Neural cell (in vitro differentiated cells): ENCODE measurements at regions not wholly inside any gene's neighbourhood (a gene's known extent, or its start where the extent isn't known, plus 50 kb on each side); places are given as distances from the start of the nearest gene placed in this dataset.

Experiments
- H2AFZ ChIP-seq: fragments of 200-600, 300-800 bp; sonication (generic), shearing (Covaris generic); 2 replicates; pipeline ENCODE4 v1.6.0; 2014; ENCODE audit warnings: low read depth, mild to moderate bottlenecking, antibody characterized with exemption, low read length, moderate library complexity
- H3F3A ChIP-seq: fragments of 200-600 bp; shearing (Covaris generic); 2 replicates; pipeline ENCODE4 v1.6.1; 2016; ENCODE audit warnings: mild to moderate bottlenecking, moderate library complexity, mixed read lengths, antibody characterized with exemption, low read length; ENCODE audit not compliant: insufficient read depth, poor library complexity, severe bottlenecking
- H3K27ac ChIP-seq: fragments of 200-600, 300-800 bp; sonication (generic), shearing (Covaris generic); 2 replicates; pipeline ENCODE4 v1.5.1; 2014; ENCODE audit warnings: mild to moderate bottlenecking, low read length, moderate library complexity
- H3K27me3 ChIP-seq: fragments of 300-800, 200-600 bp; sonication (generic), shearing (Covaris generic); 2 replicates; pipeline ENCODE4 v1.6.0; 2014; ENCODE audit warnings: mild to moderate bottlenecking, low read depth, low read length, moderate library complexity; ENCODE audit not compliant: insufficient read depth
- H3K36me3 ChIP-seq: fragments of 300-800, 200-600 bp; sonication (generic), shearing (Covaris generic); 2 replicates; pipeline ENCODE4 v1.5.1; 2014; ENCODE audit warnings: mild to moderate bottlenecking, antibody characterized with exemption, low read length, moderate library complexity; ENCODE audit not compliant: insufficient read depth
- H3K4me2 ChIP-seq: fragments of 300-800, 200-600 bp; sonication (generic), shearing (Covaris generic); 2 replicates; pipeline ENCODE4 v1.6.0; 2014; ENCODE audit warnings: mild to moderate bottlenecking, low read length
- H3K4me3 ChIP-seq: fragments of 300-800, 200-600 bp; sonication (generic), shearing (Covaris generic); 2 replicates; pipeline ENCODE4 v1.5.1; 2014; ENCODE audit warnings: mild to moderate bottlenecking, low read length, moderate library complexity
- H3K79me2 ChIP-seq: fragments of 200-600 bp; shearing (Covaris generic); replicated peaks from 2 replicates; pipeline ENCODE4 v1.6.0; 2014; ENCODE audit warnings: mild to moderate bottlenecking, low read length, moderate library complexity; ENCODE audit not compliant: insufficient read depth
- H3K9ac ChIP-seq: fragments of 300-800, 200-600 bp; sonication (generic), shearing (Covaris generic); 2 replicates; pipeline ENCODE4 v1.6.1; 2016; ENCODE audit warnings: mild to moderate bottlenecking, low read length, mixed read lengths
- H3K9me2 ChIP-seq: fragments of 200-600 bp; shearing (Covaris generic); 2 replicates; pipeline ENCODE4 v1.6.1; 2016; ENCODE audit warnings: mild to moderate bottlenecking, low read length, mixed read lengths; ENCODE audit not compliant: insufficient read depth
- H3K9me3 ChIP-seq: fragments of 200-600, 300-800 bp; sonication (generic), shearing (Covaris generic); 2 replicates; pipeline ENCODE4 v1.6.1; 2016; ENCODE audit warnings: mild to moderate bottlenecking, mixed run types, low read length, moderate library complexity, mixed read lengths
- H4K20me1 ChIP-seq: fragments of 200-600 bp; shearing (Covaris generic); 2 replicates; pipeline ENCODE4 v1.6.1; 2016; ENCODE audit warnings: mild to moderate bottlenecking, mixed run types; ENCODE audit not compliant: insufficient read depth
- EP300 ChIP-seq: fragments of 450-650 bp; conservative IDR thresholded peaks from 2 replicates; pipeline ENCODE4 v1.6.1; 2014; ENCODE audit warnings: antibody characterized with exemption, mild to moderate bottlenecking, moderate library complexity; ENCODE audit not compliant: poor library complexity, severe bottlenecking
- EZH2 ChIP-seq: fragments of 200-600, 300-800 bp; shearing (Covaris generic), sonication (generic); IDR thresholded peaks from 2 replicates; pipeline ENCODE4 v1.6.1; 2014; ENCODE audit warnings: antibody characterized with exemption, low read length, borderline replicate concordance, mild to moderate bottlenecking; ENCODE audit not compliant: insufficient read depth, poor library complexity, severe bottlenecking
- MXI1 ChIP-seq: fragments of 450-650 bp; conservative IDR thresholded peaks from 2 replicates; pipeline ENCODE4 v1.6.1; 2014; ENCODE audit warnings: antibody characterized with exemption, mild to moderate bottlenecking; ENCODE audit not compliant: poor library complexity, severe bottlenecking
- POLR2AphosphoS5 ChIP-seq: IDR thresholded peaks from 2 replicates; pipeline ENCODE4 v1.6.1; 2012
- RAD21 ChIP-seq: fragments of 450-650 bp; conservative IDR thresholded peaks from 2 replicates; pipeline ENCODE4 v1.6.1; 2014; ENCODE audit warnings: antibody characterized with exemption, mild to moderate bottlenecking, moderate library complexity
- REST ChIP-seq: IDR thresholded peaks from 2 replicates; pipeline ENCODE4 v1.6.1; 2012; ENCODE audit warnings: borderline replicate concordance
- SMC3 ChIP-seq: fragments of 450-650 bp; conservative IDR thresholded peaks from 2 replicates; pipeline ENCODE4 v1.6.1; 2014; ENCODE audit warnings: antibody characterized with exemption, mild to moderate bottlenecking, moderate library complexity; ENCODE audit not compliant: poor library complexity
- TAF1 ChIP-seq: IDR thresholded peaks from 2 replicates; pipeline ENCODE4 v1.6.1; 2012; ENCODE audit warnings: low read depth
- TF ChIP-seq, protein P1 (sequence below): fragments of 450-650 bp; IDR thresholded peaks from 2 replicates; pipeline ENCODE4 v1.5.1; 2014; ENCODE audit warnings: antibody characterized with exemption, mild to moderate bottlenecking, moderate library complexity; ENCODE audit not compliant: poor library complexity, severe bottlenecking

DNA sequence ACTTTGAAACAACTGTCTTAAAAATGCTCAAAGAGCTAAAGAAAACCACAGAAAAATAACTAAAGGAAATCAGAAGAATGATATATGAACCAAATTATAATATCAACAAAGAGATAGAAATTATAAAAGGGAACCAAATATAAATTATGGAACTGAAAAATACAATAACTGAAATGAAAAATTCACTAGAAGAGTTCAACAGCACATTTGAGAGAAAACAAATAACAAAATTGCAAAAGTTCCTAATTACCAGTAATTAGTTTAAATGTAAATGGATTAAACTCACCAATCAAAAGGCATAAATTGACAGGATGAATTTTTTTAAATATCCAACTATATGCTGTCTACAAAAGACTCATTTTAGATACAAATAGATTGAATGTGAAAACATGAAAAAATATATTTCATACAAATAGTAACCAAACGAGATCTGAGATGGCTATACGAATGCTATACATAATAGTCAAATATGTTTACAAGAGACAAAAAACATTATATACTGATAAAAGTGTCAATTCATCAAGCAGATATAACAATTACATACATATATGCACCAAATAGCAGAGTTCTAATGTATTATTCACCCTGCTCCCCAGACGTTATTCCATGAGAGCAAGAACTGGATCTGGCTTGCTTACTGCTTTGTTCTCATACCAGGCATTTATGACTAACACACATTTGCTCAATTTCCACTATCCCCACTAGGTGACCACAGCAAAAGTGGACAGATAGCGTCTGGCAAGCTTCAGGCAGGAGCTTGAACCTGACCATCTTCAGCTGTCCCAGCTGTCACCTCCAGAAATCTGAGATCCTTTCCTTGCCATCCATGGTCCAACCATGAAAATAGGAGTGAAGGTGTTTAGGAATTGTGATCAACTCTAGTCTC lies 72.4 kb upstream of the SIRPA start:
- Histone ChIP-seq H3K4me2 (no peak overlapping the region), H4K20me1 (no peaks in the 10 kb centered on the region), H3K27me3 (no peaks in the 10 kb centered on the region), H3K9me2 (no peaks in the 10 kb centered on the region), H3F3A (no peaks in the 10 kb centered on the region), H3K4me3 (no peak overlapping the region), H3K9me3 (no peaks in the 10 kb centered on the region), H3K9ac (no peak overlapping the region), H3K27ac (no peak overlapping the region), H3K79me2 (no peaks in the 10 kb centered on the region), H2AFZ (no peak overlapping the region), H3K36me3 (no peaks in the 10 kb centered on the region)
- no peak for TF ChIP-seq MXI1
- no peak for TF ChIP-seq RAD21
- TF ChIP-seq EP300, result no peak
- TF ChIP-seq REST, result no peak
- no peak for TF ChIP-seq POLR2AphosphoS5
- TF ChIP-seq, protein P1, sequence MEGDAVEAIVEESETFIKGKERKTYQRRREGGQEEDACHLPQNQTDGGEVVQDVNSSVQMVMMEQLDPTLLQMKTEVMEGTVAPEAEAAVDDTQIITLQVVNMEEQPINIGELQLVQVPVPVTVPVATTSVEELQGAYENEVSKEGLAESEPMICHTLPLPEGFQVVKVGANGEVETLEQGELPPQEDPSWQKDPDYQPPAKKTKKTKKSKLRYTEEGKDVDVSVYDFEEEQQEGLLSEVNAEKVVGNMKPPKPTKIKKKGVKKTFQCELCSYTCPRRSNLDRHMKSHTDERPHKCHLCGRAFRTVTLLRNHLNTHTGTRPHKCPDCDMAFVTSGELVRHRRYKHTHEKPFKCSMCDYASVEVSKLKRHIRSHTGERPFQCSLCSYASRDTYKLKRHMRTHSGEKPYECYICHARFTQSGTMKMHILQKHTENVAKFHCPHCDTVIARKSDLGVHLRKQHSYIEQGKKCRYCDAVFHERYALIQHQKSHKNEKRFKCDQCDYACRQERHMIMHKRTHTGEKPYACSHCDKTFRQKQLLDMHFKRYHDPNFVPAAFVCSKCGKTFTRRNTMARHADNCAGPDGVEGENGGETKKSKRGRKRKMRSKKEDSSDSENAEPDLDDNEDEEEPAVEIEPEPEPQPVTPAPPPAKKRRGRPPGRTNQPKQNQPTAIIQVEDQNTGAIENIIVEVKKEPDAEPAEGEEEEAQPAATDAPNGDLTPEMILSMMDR, result no peak
- TF ChIP-seq EZH2, result no peak
- no peak for TF ChIP-seq TAF1
- TF ChIP-seq SMC3, result no peak

- H3K36me3 ChIP-seq, result no peaks in the 10 kb centered on the region
- no peaks in the 10 kb centered on the region for H3K27me3 ChIP-seq
- TF ChIP-seq POLR2AphosphoS5 (no peak), EZH2 (no peak), REST (no peak), SMC3 (no peak), RAD21 (no peak), EP300 (no peak), TAF1 (no peak), MXI1 (no peak)
- TF ChIP-seq, protein P1, result no peak
- no peaks in the 10 kb centered on the region for H3K79me2 ChIP-seq
- no peaks in the 10 kb centered on the region for H3F3A ChIP-seq
- H2AFZ ChIP-seq, result no peak overlapping the region
- H3K4me2 ChIP-seq, result no peak overlapping the region
- no peaks in the 10 kb centered on the region for H3K9me2 ChIP-seq
- H3K27ac ChIP-seq, result no peak overlapping the region
- no peaks in the 10 kb centered on the region for H3K9me3 ChIP-seq
- H3K4me3 ChIP-seq, result no peak overlapping the region
- no peaks in the 10 kb centered on the region for H4K20me1 ChIP-seq
- H3K9ac ChIP-seq, result no peak overlapping the region
Measured at GRCh38 chr20:1820138-1821079, 74.8 kb upstream of the SIRPA start.
